Activated CD4-positive, alpha-beta T cell treated with anti-CD3 and anti-CD28 coated beads, Interleukin-2, amount 50 U/mL, for 4 hours (primary cell): ENCODE measurements at regions not wholly inside any gene's neighbourhood (a gene's known extent, or its start where the extent isn't known, plus 50 kb on each side); places are given as distances from the start of the nearest gene placed in this dataset.

ENCODE experiments used
- DNase-seq, 2 experiments: peaks; one replicate each; pipeline ENCODE4 v3.0.0-alpha.2; 2020

- DNase-seq, result no peak
Observed at GRCh38 chr9:79362100-79363081, 209.4 kb upstream of the TLE4 start.

- DNase-seq, result no peak
Observed at GRCh38 chr9:79369676-79370075, 202.1 kb upstream of the TLE4 start.

GRCh38 chr9:79371301-79371700 lies 200.5 kb upstream of the TLE4 start:
- no peak for DNase-seq

- DNase-seq, result no peak
Observed at GRCh38 chr9:79371948-79372555, 199.7 kb upstream of the TLE4 start.

GRCh38 chr9:79377339-79377855 lies 194.4 kb upstream of the TLE4 start:
- no peak for DNase-seq

- DNase-seq, result no peak
Observed at GRCh38 chr9:79378107-79378506, 193.7 kb upstream of the TLE4 start.

GRCh38 chr9:79382044-79382443 lies 189.7 kb upstream of the TLE4 start:
- DNase-seq, result no peak

- DNase-seq, result no peak
Observed at GRCh38 chr9:79382458-79382857, 189.3 kb upstream of the TLE4 start.

- DNase-seq, result no peak
Observed at GRCh38 chr9:79383096-79383495, 188.7 kb upstream of the TLE4 start.

- no peak for DNase-seq
Observed at GRCh38 chr9:79384091-79384490, 187.7 kb upstream of the TLE4 start.

GRCh38 chr9:79384501-79384900 lies 187.3 kb upstream of the TLE4 start:
- DNase-seq, result no peak

GRCh38 chr9:79387101-79387835 lies 184.5 kb upstream of the TLE4 start:
- no peak for DNase-seq

- DNase-seq, result no peak
Observed at GRCh38 chr9:79390077-79390698, 181.6 kb upstream of the TLE4 start.

GRCh38 chr9:79390781-79391770 lies 180.7 kb upstream of the TLE4 start:
- DNase-seq, result no peak

- DNase-seq, result no peak
Observed at GRCh38 chr9:79395228-79395627, 176.5 kb upstream of the TLE4 start.

GRCh38 chr9:79395755-79396154 lies 176.0 kb upstream of the TLE4 start:
- no peak for DNase-seq

GRCh38 chr9:79396168-79396567 lies 175.6 kb upstream of the TLE4 start:
- DNase-seq, result no peak

GRCh38 chr9:79403495-79403894 lies 168.3 kb upstream of the TLE4 start:
- DNase-seq, result no peak

- no peak for DNase-seq
Observed at GRCh38 chr9:79408200-79408599, 163.6 kb upstream of the TLE4 start.

- no peak for DNase-seq
Observed at GRCh38 chr9:79408617-79409016, 163.1 kb upstream of the TLE4 start.

GRCh38 chr9:79409182-79409823 lies 162.5 kb upstream of the TLE4 start:
- no peak for DNase-seq
